ENCODE measurements at regions not wholly inside any gene's neighbourhood (a gene's known extent, or its start where the extent isn't known, plus 50 kb on each side); places are given as distances from the start of the nearest gene placed in this dataset.

- WGBS, 2 donors (ENCODE audit: low coverage in 1 of 2), result 52 to 57% methylated on average over 5 to 9 of the region's 10 CpGs
- Histone ChIP-seq H3K4me1 (peaks cover 0 to 14% (median 0%) of the 10 kb centered on the region in 3 donors), H3K27me3 (no peaks in the 10 kb centered on the region), H3K4me3 (no peak overlapping the region), H3K27ac (no peak overlapping the region), H3K36me3 (no peaks in the 10 kb centered on the region), H3K9me3 (peaks cover 0 to 4% (median 0%) of the 10 kb centered on the region in 3 donors)
- no peak for ATAC-seq
- TF ChIP-seq POLR2AphosphoS5 (IDR thresholded peaks at IDR 0.05) (no peak), EP300 (IDR thresholded peaks at IDR 0.05) (no peak), POLR2A (IDR thresholded peaks at IDR 0.05) (no peak)
- TF ChIP-seq, protein P1, sequence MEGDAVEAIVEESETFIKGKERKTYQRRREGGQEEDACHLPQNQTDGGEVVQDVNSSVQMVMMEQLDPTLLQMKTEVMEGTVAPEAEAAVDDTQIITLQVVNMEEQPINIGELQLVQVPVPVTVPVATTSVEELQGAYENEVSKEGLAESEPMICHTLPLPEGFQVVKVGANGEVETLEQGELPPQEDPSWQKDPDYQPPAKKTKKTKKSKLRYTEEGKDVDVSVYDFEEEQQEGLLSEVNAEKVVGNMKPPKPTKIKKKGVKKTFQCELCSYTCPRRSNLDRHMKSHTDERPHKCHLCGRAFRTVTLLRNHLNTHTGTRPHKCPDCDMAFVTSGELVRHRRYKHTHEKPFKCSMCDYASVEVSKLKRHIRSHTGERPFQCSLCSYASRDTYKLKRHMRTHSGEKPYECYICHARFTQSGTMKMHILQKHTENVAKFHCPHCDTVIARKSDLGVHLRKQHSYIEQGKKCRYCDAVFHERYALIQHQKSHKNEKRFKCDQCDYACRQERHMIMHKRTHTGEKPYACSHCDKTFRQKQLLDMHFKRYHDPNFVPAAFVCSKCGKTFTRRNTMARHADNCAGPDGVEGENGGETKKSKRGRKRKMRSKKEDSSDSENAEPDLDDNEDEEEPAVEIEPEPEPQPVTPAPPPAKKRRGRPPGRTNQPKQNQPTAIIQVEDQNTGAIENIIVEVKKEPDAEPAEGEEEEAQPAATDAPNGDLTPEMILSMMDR (IDR thresholded peaks at IDR 0.05), result no peak
Measured at GRCh38 chr5:103498800-103499551, 63.6 kb downstream of the NUDT12 start.

DNA sequence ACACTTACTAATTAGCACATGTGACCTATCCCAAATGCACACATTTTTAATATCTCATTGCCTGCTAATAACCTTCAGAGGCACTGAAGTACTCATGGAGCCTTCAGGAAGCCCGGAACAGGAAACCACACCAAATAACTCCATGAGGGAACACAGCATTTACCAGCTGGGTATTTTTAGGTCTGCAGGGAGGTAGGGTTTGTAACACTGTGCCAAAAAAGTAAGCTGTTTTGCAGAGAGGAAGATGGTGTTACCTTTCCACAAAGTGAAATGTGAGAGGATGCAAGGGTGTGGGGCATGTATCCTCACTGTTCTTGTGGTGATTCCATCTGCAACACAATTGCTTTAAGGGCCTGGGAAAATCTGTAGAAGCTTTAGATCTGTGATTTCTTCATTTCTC, 64.4 kb downstream of the NUDT12 start:
- no peak for TF ChIP-seq POLR2A (IDR thresholded peaks at IDR 0.05)
- no peak for TF ChIP-seq EP300 (IDR thresholded peaks at IDR 0.05)
- TF ChIP-seq, protein P1 (IDR thresholded peaks at IDR 0.05), result no peak
- no peak for TF ChIP-seq POLR2AphosphoS5 (IDR thresholded peaks at IDR 0.05)
- Histone ChIP-seq H3K27ac (no peak overlapping the region), H3K4me1 (peaks cover 0 to 14% (median 0%) of the 10 kb centered on the region in 3 donors), H3K36me3 (no peaks in the 10 kb centered on the region), H3K4me3 (no peak overlapping the region), H3K27me3 (no peaks in the 10 kb centered on the region), H3K9me3 (peaks cover 0 to 4% (median 0%) of the 10 kb centered on the region in 3 donors)
- WGBS, 2 donors (ENCODE audit: low coverage in 1 of 2), result 38 to 67% methylated on average over 1 of the region's 1 CpG
- ATAC-seq, result no peak

DNA sequence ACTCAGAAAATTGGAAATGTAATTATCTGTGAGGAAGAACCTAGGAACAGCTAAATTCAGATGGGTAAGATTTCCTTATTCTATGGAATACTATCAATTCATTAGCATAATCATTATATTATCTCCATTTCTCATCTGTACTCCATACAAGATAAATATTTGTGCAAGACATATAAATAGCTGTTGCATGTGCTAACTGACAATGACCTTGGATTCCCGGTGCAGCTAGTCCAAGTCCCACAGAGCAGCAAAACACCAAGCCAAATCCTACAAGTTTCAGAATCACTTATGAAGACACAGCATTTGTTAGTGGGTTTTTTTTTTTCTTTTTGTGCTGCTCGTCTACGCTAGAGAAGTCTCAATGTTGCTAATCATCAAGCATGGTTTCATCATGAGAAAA, 64.8 kb downstream of the NUDT12 start:
- Histone ChIP-seq H3K9me3 (peaks cover 0 to 4% (median 0%) of the 10 kb centered on the region in 3 donors), H3K27me3 (no peaks in the 10 kb centered on the region), H3K27ac (no peak overlapping the region), H3K4me3 (no peak overlapping the region), H3K4me1 (peaks cover 0 to 14% (median 0%) of the 10 kb centered on the region in 3 donors), H3K36me3 (no peaks in the 10 kb centered on the region)
- no peak for ATAC-seq
- 25 to 56% methylated on average over 3 of the region's 3 CpGs for WGBS, 2 donors (ENCODE audit: low coverage in 1 of 2)
- TF ChIP-seq POLR2A (IDR thresholded peaks at IDR 0.05) (no peak), POLR2AphosphoS5 (IDR thresholded peaks at IDR 0.05) (no peak), EP300 (IDR thresholded peaks at IDR 0.05) (no peak)
- TF ChIP-seq, protein P1 (IDR thresholded peaks at IDR 0.05), result no peak

DNA sequence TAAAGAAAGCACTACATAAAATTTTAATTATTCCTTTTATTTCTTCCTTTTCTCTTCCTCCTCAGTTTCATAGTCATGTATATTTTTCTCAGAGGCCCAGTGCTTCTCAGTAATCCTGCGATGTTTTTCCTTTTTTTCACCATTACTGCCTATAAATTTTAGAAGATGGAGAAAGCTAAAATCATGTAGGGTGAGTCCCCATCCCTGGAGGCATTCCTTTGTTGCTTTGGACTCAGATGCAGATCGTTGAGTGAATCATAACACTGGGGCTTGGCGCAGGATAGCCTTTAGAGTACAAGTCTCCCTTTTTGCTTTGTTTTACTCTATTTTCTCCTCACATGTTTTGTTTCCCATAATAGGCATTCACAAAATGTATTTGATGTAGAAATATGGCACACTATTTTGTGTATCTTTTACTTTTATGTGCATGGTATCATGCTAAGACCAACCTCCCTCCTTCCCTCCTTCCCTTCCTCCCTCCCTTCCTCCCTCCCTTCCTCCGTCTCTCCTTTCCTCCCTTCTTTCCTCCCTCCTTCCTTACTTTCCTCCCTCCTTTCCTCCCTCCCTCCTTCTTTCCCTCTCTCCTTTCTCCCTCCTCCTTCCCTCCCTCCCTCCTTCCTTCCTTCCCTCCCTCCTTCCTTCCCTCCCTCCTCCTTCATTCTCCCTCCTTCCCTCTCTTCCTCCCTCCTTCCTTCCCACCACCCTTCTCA, 72.4 kb downstream of the NUDT12 start:
- H3K27me3 ChIP-seq, result no peaks in the 10 kb centered on the region
- TF ChIP-seq POLR2AphosphoS5 (IDR thresholded peaks at IDR 0.05) (no peak), POLR2A (IDR thresholded peaks at IDR 0.05) (no peak), EP300 (IDR thresholded peaks at IDR 0.05) (no peak)
- TF ChIP-seq, protein P1 (IDR thresholded peaks at IDR 0.05), result no peak

More for the DNA sequence above, 72.4 kb downstream of the NUDT12 start:
- ATAC-seq, result no peak
- Histone ChIP-seq H3K9me3 (peaks cover 0 to 4% (median 0%) of the 10 kb centered on the region in 3 donors), H3K27ac (no peak overlapping the region), H3K36me3 (no peaks in the 10 kb centered on the region), H3K4me3 (no peak overlapping the region), H3K4me1 (no peaks in the 10 kb centered on the region)
- 66 to 76% methylated on average over 3 to 4 of the region's 4 CpGs for WGBS, 2 donors (ENCODE audit: low coverage in 1 of 2)

Measured in gastroesophageal sphincter (tissue), 4 donors.